ENCODE measurements at regions not wholly inside any gene's neighbourhood (a gene's known extent, or its start where the extent isn't known, plus 50 kb on each side); places are given as distances from the start of the nearest gene placed in this dataset.

GRCh38 chr2:19491796-19492195, 133.4 kb upstream of the OSR1 start:
- DNase-seq (ENCODE audit: low read depth in 2 of 2): no peak

GRCh38 chr2:19490846-19491435, 132.5 kb upstream of the OSR1 start:
- DNase-seq (ENCODE audit: low read depth in 2 of 2): no peak

- DNase-seq (ENCODE audit: low read depth in 2 of 2): no peak
These were observed 129.7 kb upstream of the OSR1 start for GRCh38 chr2:19488009-19488691.

GRCh38 chr2:19484736-19485135, 126.3 kb upstream of the OSR1 start:
- DNase-seq (ENCODE audit: low read depth in 2 of 2): no peak

GRCh38 chr2:19480673-19481072, 122.2 kb upstream of the OSR1 start:
- DNase-seq (ENCODE audit: low read depth in 2 of 2): no peak

- no peak for DNase-seq (ENCODE audit: low read depth in 2 of 2)
These were observed 121.2 kb upstream of the OSR1 start for GRCh38 chr2:19479666-19480065.

- DNase-seq (ENCODE audit: low read depth in 2 of 2): no peak
These were observed 120.0 kb upstream of the OSR1 start for GRCh38 chr2:19478409-19478808.

GRCh38 chr2:19476327-19476726, 117.9 kb upstream of the OSR1 start:
- no peak for DNase-seq (ENCODE audit: low read depth in 2 of 2)

- DNase-seq (ENCODE audit: low read depth in 2 of 2): no peak
These were observed 115.7 kb upstream of the OSR1 start for GRCh38 chr2:19474128-19474527.

- DNase-seq (ENCODE audit: low read depth in 2 of 2): no peak
These were observed 114.9 kb upstream of the OSR1 start for GRCh38 chr2:19473350-19473749.

- DNase-seq (ENCODE audit: low read depth in 2 of 2): no peak
These were observed 114.1 kb upstream of the OSR1 start for GRCh38 chr2:19472391-19472978.

GRCh38 chr2:19471491-19471890, 113.1 kb upstream of the OSR1 start:
- DNase-seq (ENCODE audit: low read depth in 2 of 2): no peak

- DNase-seq (ENCODE audit: low read depth in 2 of 2): no peak
These were observed 107.6 kb upstream of the OSR1 start for GRCh38 chr2:19465978-19466377.

GRCh38 chr2:19462256-19462645, 103.8 kb upstream of the OSR1 start:
- no peak for DNase-seq (ENCODE audit: low read depth in 2 of 2)

- no peak for DNase-seq (ENCODE audit: low read depth in 2 of 2)
These were observed 103.3 kb upstream of the OSR1 start for GRCh38 chr2:19461504-19462255.

- DNase-seq (ENCODE audit: low read depth in 2 of 2): no peak
These were observed 102.3 kb upstream of the OSR1 start for GRCh38 chr2:19460761-19461160.

- DNase-seq (ENCODE audit: low read depth in 2 of 2): no peak
These were observed 100.1 kb upstream of the OSR1 start for GRCh38 chr2:19458427-19459003.

- DNase-seq (ENCODE audit: low read depth in 2 of 2): no peak
These were observed 99.4 kb upstream of the OSR1 start for GRCh38 chr2:19457809-19458208.

- DNase-seq (ENCODE audit: low read depth in 2 of 2): no peak
These were observed 98.4 kb upstream of the OSR1 start for GRCh38 chr2:19456705-19457309.

GRCh38 chr2:19454125-19454524, 95.7 kb upstream of the OSR1 start:
- DNase-seq (ENCODE audit: low read depth in 2 of 2): no peak

GRCh38 chr2:19442731-19443130, 84.3 kb upstream of the OSR1 start:
- DNase-seq (ENCODE audit: low read depth in 2 of 2): no peak

GRCh38 chr2:19439081-19439480, 80.7 kb upstream of the OSR1 start:
- no peak for DNase-seq (ENCODE audit: low read depth in 2 of 2)

Data from stimulated activated CD4-positive, alpha-beta T cell treated with anti-CD3 and anti-CD28 coated beads, Interleukin-4, amount 100 ng/mL, for 48 hours (primary cell).